ENCODE measurements at regions not wholly inside any gene's neighbourhood (a gene's known extent, or its start where the extent isn't known, plus 50 kb on each side); places are given as distances from the start of the nearest gene placed in this dataset.

- DNase-seq, result no peak
- H3K27ac ChIP-seq, result no peak overlapping the region
- H3K4me3 ChIP-seq, result no peak overlapping the region
- H3K36me3 ChIP-seq, result no peaks in the 10 kb centered on the region
- no peaks in the 10 kb centered on the region for H3K9me3 ChIP-seq
- H3K4me1 ChIP-seq, result no peaks in the 10 kb centered on the region
- intact Hi-C loops (cut with DNase I; ENCODE audit: low total_unique reads), result no loop called here
- TF ChIP-seq CTCF (IDR thresholded peaks at IDR 0.05), result no peak
- peaks cover 0 to 51% of the 10 kb centered on the region in 2 donors for H3K27me3 ChIP-seq
Observed at GRCh38 chr11:8335683-8336082, 72.0 kb upstream of the LMO1 start.

GRCh38 chr11:8335186-8335585, 71.5 kb upstream of the LMO1 start:
- H3K4me3 ChIP-seq, result no peak overlapping the region
- no peak overlapping the region for H3K27ac ChIP-seq
- DNase-seq, result no peak
- no peaks in the 10 kb centered on the region for H3K36me3 ChIP-seq
- peaks cover 0 to 5% (median 0%) of the 10 kb centered on the region in 4 donors for H3K4me1 ChIP-seq
- H3K9me3 ChIP-seq, result no peaks in the 10 kb centered on the region
- TF ChIP-seq CTCF (IDR thresholded peaks at IDR 0.05), result no peak
- intact Hi-C loops (cut with DNase I; ENCODE audit: low total_unique reads), result no loop called here
- peaks cover 0 to 56% of the 10 kb centered on the region in 2 donors for H3K27me3 ChIP-seq

GRCh38 chr11:8333811-8334401, 70.2 kb upstream of the LMO1 start:
- TF ChIP-seq CTCF (IDR thresholded peaks at IDR 0.05), result no peak
- Histone ChIP-seq H3K4me3 (no peak overlapping the region), H3K36me3 (no peaks in the 10 kb centered on the region), H3K27ac (no peak overlapping the region), H3K4me1 (peaks cover 0 to 14% (median 3%) of the 10 kb centered on the region in 4 donors), H3K9me3 (no peaks in the 10 kb centered on the region), H3K27me3 (peaks cover 0 to 61% of the 10 kb centered on the region in 2 donors)
- no peak for DNase-seq
- intact Hi-C loops (cut with DNase I; ENCODE audit: low total_unique reads), result no loop called here

DNA sequence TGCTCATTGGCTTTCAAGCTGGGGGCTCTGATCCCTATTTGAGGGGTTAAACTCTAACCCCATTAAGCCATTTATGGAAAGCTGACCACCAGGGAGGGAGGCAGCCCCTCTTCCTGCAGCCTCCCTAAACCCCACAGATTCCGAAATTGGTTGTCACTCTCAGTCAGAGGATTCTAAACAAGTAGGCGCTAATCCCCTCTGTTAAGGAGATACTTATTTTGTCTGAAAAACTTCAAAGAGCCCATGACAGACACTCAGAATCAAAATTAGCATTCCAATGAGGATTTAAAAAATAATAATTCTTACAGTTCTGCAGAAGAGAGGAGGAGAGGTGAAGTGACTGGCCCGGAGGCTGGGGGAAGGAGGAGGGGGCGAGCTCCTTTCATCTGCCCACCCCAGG, 69.7 kb upstream of the LMO1 start:
- Histone ChIP-seq H3K4me3 (no peak overlapping the region), H3K36me3 (no peaks in the 10 kb centered on the region), H3K27me3 (peaks cover 0 to 60% of the 10 kb centered on the region in 2 donors), H3K9me3 (no peaks in the 10 kb centered on the region), H3K27ac (no peak overlapping the region), H3K4me1 (peaks cover 0 to 14% (median 4%) of the 10 kb centered on the region in 4 donors)
- no peak for TF ChIP-seq CTCF (IDR thresholded peaks at IDR 0.05)
- no peak for DNase-seq
- intact Hi-C loops (cut with DNase I; ENCODE audit: low total_unique reads), result no loop called here

GRCh38 chr11:8332891-8333290, 69.2 kb upstream of the LMO1 start:
- Histone ChIP-seq H3K27me3 (peaks cover 0 to 55% of the 10 kb centered on the region in 2 donors), H3K27ac (no peak overlapping the region), H3K4me3 (no peak overlapping the region), H3K36me3 (no peaks in the 10 kb centered on the region), H3K9me3 (no peaks in the 10 kb centered on the region), H3K4me1 (peaks cover 0 to 14% (median 4%) of the 10 kb centered on the region in 4 donors)
- no peak for TF ChIP-seq CTCF (IDR thresholded peaks at IDR 0.05)
- DNase-seq, result no peak
- intact Hi-C loops (cut with DNase I; ENCODE audit: low total_unique reads), result no loop called here

- H3K4me3 ChIP-seq, result no peak overlapping the region
- no peaks in the 10 kb centered on the region for H3K36me3 ChIP-seq
- H3K4me1 ChIP-seq, result peaks cover 0 to 14% (median 4%) of the 10 kb centered on the region in 4 donors
- H3K27ac ChIP-seq, result no peak overlapping the region
- H3K9me3 ChIP-seq, result no peaks in the 10 kb centered on the region
- no peak for TF ChIP-seq CTCF (IDR thresholded peaks at IDR 0.05)
- intact Hi-C loops (cut with DNase I; ENCODE audit: low total_unique reads), result no loop called here
- DNase-seq, result no peak
- peaks cover 0 to 55% of the 10 kb centered on the region in 2 donors for H3K27me3 ChIP-seq
Observed at GRCh38 chr11:8332196-8332595, 68.5 kb upstream of the LMO1 start.
